ENCODE measurements at regions not wholly inside any gene's neighbourhood (a gene's known extent, or its start where the extent isn't known, plus 50 kb on each side); places are given as distances from the start of the nearest gene placed in this dataset.

DNA sequence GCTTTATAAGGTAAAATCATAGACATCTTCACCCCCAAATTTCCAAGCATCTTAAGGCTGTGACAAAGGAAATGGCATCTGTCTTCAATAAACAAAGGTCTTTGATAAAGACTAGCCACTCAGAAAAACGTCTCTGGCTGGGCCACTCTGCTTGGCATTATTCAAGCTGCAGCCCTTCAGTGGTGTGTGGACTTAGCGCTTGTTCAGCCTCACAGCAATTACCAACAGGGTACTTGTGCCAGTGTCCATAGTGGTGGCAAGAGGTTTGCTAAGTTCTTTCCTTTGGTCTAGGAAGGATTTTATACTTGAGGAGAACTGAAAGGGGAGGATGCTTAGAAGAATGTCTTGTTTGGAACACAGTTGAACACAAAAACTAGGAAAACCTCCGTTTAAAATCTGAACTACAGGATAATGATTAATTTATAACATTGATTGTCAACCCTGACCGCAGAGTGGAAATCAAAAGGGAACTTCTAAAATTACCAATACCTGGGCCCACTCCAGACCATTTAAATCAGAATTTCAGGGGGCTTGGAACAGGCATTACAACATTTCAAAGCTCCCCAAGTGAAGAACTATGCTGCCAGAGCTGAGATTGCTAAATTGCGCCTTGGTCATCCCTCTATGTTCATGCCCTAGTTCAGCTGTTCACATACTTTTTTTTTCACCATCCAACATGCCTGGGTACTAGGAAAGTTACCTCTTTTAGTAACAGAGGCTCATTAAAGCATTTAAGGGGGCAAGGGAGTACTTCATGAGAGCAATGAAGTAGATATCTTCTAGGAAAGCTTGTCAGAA, 378.5 kb downstream of the FRK start:
- Histone ChIP-seq H3K4me2 (ENCODE audit: insufficient read depth, low read length) (no peak overlapping the region), H3K9ac (ENCODE audit: insufficient read depth in 1 of 2, low read depth in 2 of 2, low read length in 2 of 2) (no peak overlapping the region), H3K27ac (ENCODE audit: extremely low read depth, low read depth, low read length) (no peak overlapping the region), H3K79me2 (ENCODE audit: control insufficient read depth, insufficient read depth, low read length) (no peaks in the 10 kb centered on the region), H3K4me3 (no peak overlapping the region), H3K36me3 (ENCODE audit: control insufficient read depth, insufficient read depth, low read length) (no peaks in the 10 kb centered on the region), H2AFZ (ENCODE audit: low read depth, low read length) (no peak overlapping the region), H3K9me3 (replicated peaks; ENCODE audit: control insufficient read depth, insufficient read depth, low read depth, low read length) (no peaks in the 10 kb centered on the region), H3K4me1 (replicated peaks in 1 of 2; ENCODE audit: control insufficient read depth in 2 of 2, insufficient read depth in 2 of 2, low read length in 2 of 2) (no peaks in the 10 kb centered on the region), H3K9me1 (ENCODE audit: control insufficient read depth, insufficient read depth, low read length) (no peaks in the 10 kb centered on the region), H3K27me3 (ENCODE audit: control insufficient read depth in 2 of 2, insufficient read depth in 2 of 2, low read length in 2 of 2) (no peaks in the 10 kb centered on the region), H4K20me1 (replicated peaks; ENCODE audit: control insufficient read depth, insufficient read depth, low read length) (no peaks in the 10 kb centered on the region)
- ChIA-PET CTCF (ENCODE audit: low intra/inter-chr PET ratio) (no interaction called here), POLR2A (interaction anchor here (1.0 kb wide), 1 partner anchor 10 kb away, joined by 3 read pairs; no protein-coding TSS in a partner anchor)
- intact Hi-C loops (cut with micrococcal nuclease) = no loop called here
- no peak for ATAC-seq
- 3% methylated on average over 3 of the region's 5 CpGs for WGBS (ENCODE audit: insufficient coverage, low coverage, missing lambda C conversion rate)
- in situ Hi-C loops (cut with MboI) = no loop called here
- BruUV-seq (replicated peaks) = no TSS peak
- no peak for FAIRE-seq
- DNase-seq (ENCODE audit: extremely low read depth in 1 of 4, low spot score in 3 of 4) = no peak
- no peak for TF ChIP-seq POU5F1 (IDR thresholded peaks at IDR 0.05; ENCODE audit: borderline replicate concordance, low read depth, low read length, partially characterized antibody)
- no peak for TF ChIP-seq RBM34 (IDR thresholded peaks at IDR 0.05; ENCODE audit: borderline replicate concordance, insufficient read depth, low read length)
- TF ChIP-seq IRF2 (CRISPR knock-in tag; IDR thresholded peaks at IDR 0.05) = no peak
- no peak for TF ChIP-seq CHCHD3 (CRISPR knock-in tag; IDR thresholded peaks at IDR 0.05)
- TF ChIP-seq ESRRA (IDR thresholded peaks at IDR 0.05; ENCODE audit: borderline replicate concordance, low read depth) = no peak
- TF ChIP-seq ATF1 (CRISPR knock-in tag; IDR thresholded peaks at IDR 0.05) = no peak
- no peak for TF ChIP-seq ATF1 (tag; IDR thresholded peaks at IDR 0.05)
- TF ChIP-seq, protein P1, sequence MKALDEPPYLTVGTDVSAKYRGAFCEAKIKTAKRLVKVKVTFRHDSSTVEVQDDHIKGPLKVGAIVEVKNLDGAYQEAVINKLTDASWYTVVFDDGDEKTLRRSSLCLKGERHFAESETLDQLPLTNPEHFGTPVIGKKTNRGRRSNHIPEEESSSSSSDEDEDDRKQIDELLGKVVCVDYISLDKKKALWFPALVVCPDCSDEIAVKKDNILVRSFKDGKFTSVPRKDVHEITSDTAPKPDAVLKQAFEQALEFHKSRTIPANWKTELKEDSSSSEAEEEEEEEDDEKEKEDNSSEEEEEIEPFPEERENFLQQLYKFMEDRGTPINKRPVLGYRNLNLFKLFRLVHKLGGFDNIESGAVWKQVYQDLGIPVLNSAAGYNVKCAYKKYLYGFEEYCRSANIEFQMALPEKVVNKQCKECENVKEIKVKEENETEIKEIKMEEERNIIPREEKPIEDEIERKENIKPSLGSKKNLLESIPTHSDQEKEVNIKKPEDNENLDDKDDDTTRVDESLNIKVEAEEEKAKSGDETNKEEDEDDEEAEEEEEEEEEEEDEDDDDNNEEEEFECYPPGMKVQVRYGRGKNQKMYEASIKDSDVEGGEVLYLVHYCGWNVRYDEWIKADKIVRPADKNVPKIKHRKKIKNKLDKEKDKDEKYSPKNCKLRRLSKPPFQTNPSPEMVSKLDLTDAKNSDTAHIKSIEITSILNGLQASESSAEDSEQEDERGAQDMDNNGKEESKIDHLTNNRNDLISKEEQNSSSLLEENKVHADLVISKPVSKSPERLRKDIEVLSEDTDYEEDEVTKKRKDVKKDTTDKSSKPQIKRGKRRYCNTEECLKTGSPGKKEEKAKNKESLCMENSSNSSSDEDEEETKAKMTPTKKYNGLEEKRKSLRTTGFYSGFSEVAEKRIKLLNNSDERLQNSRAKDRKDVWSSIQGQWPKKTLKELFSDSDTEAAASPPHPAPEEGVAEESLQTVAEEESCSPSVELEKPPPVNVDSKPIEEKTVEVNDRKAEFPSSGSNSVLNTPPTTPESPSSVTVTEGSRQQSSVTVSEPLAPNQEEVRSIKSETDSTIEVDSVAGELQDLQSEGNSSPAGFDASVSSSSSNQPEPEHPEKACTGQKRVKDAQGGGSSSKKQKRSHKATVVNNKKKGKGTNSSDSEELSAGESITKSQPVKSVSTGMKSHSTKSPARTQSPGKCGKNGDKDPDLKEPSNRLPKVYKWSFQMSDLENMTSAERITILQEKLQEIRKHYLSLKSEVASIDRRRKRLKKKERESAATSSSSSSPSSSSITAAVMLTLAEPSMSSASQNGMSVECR (CRISPR knock-in tag; IDR thresholded peaks at IDR 0.05) = no peak
- TF ChIP-seq C11orf30 (IDR thresholded peaks at IDR 0.05; ENCODE audit: low read depth) = no peak
- TF ChIP-seq, protein P2, sequence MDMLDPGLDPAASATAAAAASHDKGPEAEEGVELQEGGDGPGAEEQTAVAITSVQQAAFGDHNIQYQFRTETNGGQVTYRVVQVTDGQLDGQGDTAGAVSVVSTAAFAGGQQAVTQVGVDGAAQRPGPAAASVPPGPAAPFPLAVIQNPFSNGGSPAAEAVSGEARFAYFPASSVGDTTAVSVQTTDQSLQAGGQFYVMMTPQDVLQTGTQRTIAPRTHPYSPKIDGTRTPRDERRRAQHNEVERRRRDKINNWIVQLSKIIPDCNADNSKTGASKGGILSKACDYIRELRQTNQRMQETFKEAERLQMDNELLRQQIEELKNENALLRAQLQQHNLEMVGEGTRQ (CRISPR knock-in tag; IDR thresholded peaks at IDR 0.05) = no peak
- no peak for TF ChIP-seq CREM (IDR thresholded peaks at IDR 0.05; ENCODE audit: low read depth)
- TF ChIP-seq, protein P3, sequence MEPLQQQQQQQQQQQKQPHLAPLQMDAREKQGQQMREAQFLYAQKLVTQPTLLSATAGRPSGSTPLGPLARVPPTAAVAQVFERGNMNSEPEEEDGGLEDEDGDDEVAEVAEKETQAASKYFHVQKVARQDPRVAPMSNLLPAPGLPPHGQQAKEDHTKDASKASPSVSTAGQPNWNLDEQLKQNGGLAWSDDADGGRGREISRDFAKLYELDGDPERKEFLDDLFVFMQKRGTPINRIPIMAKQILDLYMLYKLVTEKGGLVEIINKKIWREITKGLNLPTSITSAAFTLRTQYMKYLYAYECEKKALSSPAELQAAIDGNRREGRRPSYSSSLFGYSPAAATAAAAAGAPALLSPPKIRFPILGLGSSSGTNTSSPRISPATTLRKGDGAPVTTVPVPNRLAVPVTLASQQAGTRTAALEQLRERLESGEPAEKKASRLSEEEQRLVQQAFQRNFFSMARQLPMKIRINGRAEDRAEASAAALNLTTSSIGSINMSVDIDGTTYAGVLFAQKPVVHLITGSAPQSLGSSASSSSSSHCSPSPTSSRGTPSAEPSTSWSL (CRISPR knock-in tag; IDR thresholded peaks at IDR 0.05; ENCODE audit: borderline replicate concordance) = no peak
- TF ChIP-seq, protein P4, sequence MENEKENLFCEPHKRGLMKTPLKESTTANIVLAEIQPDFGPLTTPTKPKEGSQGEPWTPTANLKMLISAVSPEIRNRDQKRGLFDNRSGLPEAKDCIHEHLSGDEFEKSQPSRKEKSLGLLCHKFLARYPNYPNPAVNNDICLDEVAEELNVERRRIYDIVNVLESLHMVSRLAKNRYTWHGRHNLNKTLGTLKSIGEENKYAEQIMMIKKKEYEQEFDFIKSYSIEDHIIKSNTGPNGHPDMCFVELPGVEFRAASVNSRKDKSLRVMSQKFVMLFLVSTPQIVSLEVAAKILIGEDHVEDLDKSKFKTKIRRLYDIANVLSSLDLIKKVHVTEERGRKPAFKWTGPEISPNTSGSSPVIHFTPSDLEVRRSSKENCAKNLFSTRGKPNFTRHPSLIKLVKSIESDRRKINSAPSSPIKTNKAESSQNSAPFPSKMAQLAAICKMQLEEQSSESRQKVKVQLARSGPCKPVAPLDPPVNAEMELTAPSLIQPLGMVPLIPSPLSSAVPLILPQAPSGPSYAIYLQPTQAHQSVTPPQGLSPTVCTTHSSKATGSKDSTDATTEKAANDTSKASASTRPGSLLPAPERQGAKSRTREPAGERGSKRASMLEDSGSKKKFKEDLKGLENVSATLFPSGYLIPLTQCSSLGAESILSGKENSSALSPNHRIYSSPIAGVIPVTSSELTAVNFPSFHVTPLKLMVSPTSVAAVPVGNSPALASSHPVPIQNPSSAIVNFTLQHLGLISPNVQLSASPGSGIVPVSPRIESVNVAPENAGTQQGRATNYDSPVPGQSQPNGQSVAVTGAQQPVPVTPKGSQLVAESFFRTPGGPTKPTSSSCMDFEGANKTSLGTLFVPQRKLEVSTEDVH (IDR thresholded peaks at IDR 0.05; ENCODE audit: low read depth, partially characterized antibody) = no peak

All from K562 (cell line).